SK-N-SH treated with all-trans-retinoic acid at 6 μM for 48 hours (cell line): ENCODE measurements at regions not wholly inside any gene's neighbourhood (a gene's known extent, or its start where the extent isn't known, plus 50 kb on each side); places are given as distances from the start of the nearest gene placed in this dataset.

Experiments
- ATAC-seq: fragments of 200-7000 bp; cut with Tn5 transposase; 3 replicates; pipeline ENCODE4 v1.9.1; 2020; ENCODE audit warnings: mild to moderate bottlenecking, moderate library complexity
- ARNTL ChIP-seq: fragments of 450-650 bp; formaldehyde crosslinking; IDR thresholded peaks from 2 replicates; pipeline ENCODE4 v1.5.0; 2020; ENCODE audit warnings: low read depth, mild to moderate bottlenecking, moderate library complexity, borderline replicate concordance
- BACH2 ChIP-seq: fragments of 250-450 bp; sonication (Bioruptor Pico); IDR thresholded peaks from 2 replicates; pipeline ENCODE4 v1.9.0; 2021; ENCODE audit warnings: mild to moderate bottlenecking, borderline replicate concordance
- CREB5 ChIP-seq: fragments of 250-450 bp; sonication (Bioruptor Pico); IDR thresholded peaks from 2 replicates; pipeline ENCODE4 v1.5.1; 2020; ENCODE audit warnings: low read depth, mild to moderate bottlenecking, moderate library complexity
- CSRNP3 ChIP-seq: fragments of 250-450 bp; sonication (Bioruptor Pico); IDR thresholded peaks from 2 replicates; pipeline ENCODE4 v1.5.1; 2021; ENCODE audit warnings: mild to moderate bottlenecking, moderate library complexity
- ESRRG ChIP-seq: fragments of 250-450 bp; sonication (Bioruptor Pico); IDR thresholded peaks from 2 replicates; pipeline ENCODE4 v1.6.1; 2021; ENCODE audit warnings: mild to moderate bottlenecking
- OSR1 ChIP-seq: fragments of 250-450 bp; sonication (Bioruptor Pico); IDR thresholded peaks from 2 replicates; pipeline ENCODE4 v1.8.0; 2022; ENCODE audit warnings: moderate library complexity, mild to moderate bottlenecking, inconsistent platforms
- PATZ1 ChIP-seq: fragments of 250-450 bp; sonication (Bioruptor Pico); IDR thresholded peaks from 2 replicates; pipeline ENCODE4 v1.8.0; 2020; ENCODE audit warnings: mild to moderate bottlenecking, moderate library complexity, borderline replicate concordance
- POU6F1 ChIP-seq: fragments of 250-450 bp; sonication (Bioruptor Pico); IDR thresholded peaks from 2 replicates; pipeline ENCODE4 v1.8.0; 2021; ENCODE audit warnings: low read depth, mild to moderate bottlenecking, moderate library complexity, borderline replicate concordance
- PPARA ChIP-seq: fragments of 250-450 bp; sonication (Bioruptor Pico); IDR thresholded peaks from 2 replicates; pipeline ENCODE4 v1.5.0; 2020; ENCODE audit warnings: mild to moderate bottlenecking, borderline replicate concordance
- RARB ChIP-seq: fragments of 250-450 bp; sonication (Bioruptor Pico); IDR thresholded peaks from 2 replicates; pipeline ENCODE4 v1.8.0; 2021; ENCODE audit warnings: mild to moderate bottlenecking, moderate library complexity
- SNAI2 ChIP-seq: fragments of 250-450 bp; sonication (Bioruptor Pico); IDR thresholded peaks from 2 replicates; pipeline ENCODE4 v1.5.0; 2020; ENCODE audit warnings: mild to moderate bottlenecking, moderate library complexity
- TCF4 ChIP-seq: fragments of 250-450 bp; sonication (Bioruptor Pico); IDR thresholded peaks from 2 replicates; pipeline ENCODE4 v1.8.0; 2021; ENCODE audit warnings: mild to moderate bottlenecking, moderate library complexity, borderline replicate concordance
- TOX ChIP-seq: fragments of 250-450 bp; sonication (Bioruptor Pico); IDR thresholded peaks from 2 replicates; pipeline ENCODE4 v1.8.0; 2021; ENCODE audit warnings: mild to moderate bottlenecking, moderate library complexity, borderline replicate concordance
- TSHZ2 ChIP-seq: fragments of 250-450 bp; sonication (Bioruptor Pico); IDR thresholded peaks from 2 replicates; pipeline ENCODE4 v1.5.0; 2020; ENCODE audit warnings: mild to moderate bottlenecking, moderate library complexity
- ZC3H10 ChIP-seq: fragments of 250-450 bp; sonication (Bioruptor Pico); IDR thresholded peaks from 2 replicates; pipeline ENCODE4 v1.5.1; 2021; ENCODE audit warnings: mild to moderate bottlenecking, moderate library complexity
- ZFP3 ChIP-seq: fragments of 250-450 bp; sonication (Bioruptor Pico); IDR thresholded peaks from 2 replicates; pipeline ENCODE4 v1.5.0; 2020; ENCODE audit warnings: mild to moderate bottlenecking, moderate library complexity
- ZFP30 ChIP-seq: fragments of 450-650 bp; formaldehyde crosslinking; IDR thresholded peaks from 2 replicates; pipeline ENCODE4 v1.5.0; 2022; ENCODE audit warnings: mild to moderate bottlenecking, moderate library complexity
- ZNF565 ChIP-seq: fragments of 450-650 bp; formaldehyde crosslinking; conservative IDR thresholded peaks from 2 replicates; pipeline ENCODE4 v1.5.0; 2020; ENCODE audit warnings: low read depth, mild to moderate bottlenecking, moderate library complexity
- ZNF70 ChIP-seq: fragments of 450-650 bp; formaldehyde crosslinking; IDR thresholded peaks from 2 replicates; pipeline ENCODE4 v1.5.0; 2020; ENCODE audit warnings: mild to moderate bottlenecking, moderate library complexity
- ZNF8 ChIP-seq: fragments of 450-650 bp; formaldehyde crosslinking; IDR thresholded peaks from 2 replicates; pipeline ENCODE4 v1.5.0; 2020; ENCODE audit warnings: mild to moderate bottlenecking, moderate library complexity

- TF ChIP-seq CREB5 (CRISPR knock-in tag) (no peak), TOX (CRISPR knock-in tag) (no peak), SNAI2 (CRISPR knock-in tag) (no peak), TCF4 (no peak), POU6F1 (CRISPR knock-in tag) (no peak), ZNF565 (no peak), BACH2 (CRISPR knock-in tag) (no peak)
Observed at GRCh38 chr17:77507111-77507885, 366.5 kb downstream of the SEC14L1 start (continued).

- ATAC-seq = no peak
- TF ChIP-seq TCF4 = no peak
- no peak for TF ChIP-seq RARB
- no peak for TF ChIP-seq PPARA (CRISPR knock-in tag)
- TF ChIP-seq ARNTL (CRISPR knock-in tag) = no peak
- no peak for TF ChIP-seq ESRRG
- TF ChIP-seq TSHZ2 (CRISPR knock-in tag) = no peak
- TF ChIP-seq PATZ1 = no peak
Observed at GRCh38 chr17:77508047-77508715, 367.4 kb downstream of the SEC14L1 start.

GRCh38 chr17:77509089-77509488 lies 368.3 kb downstream of the SEC14L1 start:
- no peak for ATAC-seq
- TF ChIP-seq ZFP3 (CRISPR knock-in tag) (no peak), PPARA (CRISPR knock-in tag) (no peak), ZNF565 (no peak), ZFP30 (CRISPR knock-in tag) (no peak), TSHZ2 (CRISPR knock-in tag) (no peak), POU6F1 (CRISPR knock-in tag) (no peak), TOX (CRISPR knock-in tag) (no peak), CREB5 (CRISPR knock-in tag) (no peak), CSRNP3 (no peak), BACH2 (CRISPR knock-in tag) (no peak), ZNF70 (CRISPR knock-in tag) (no peak), OSR1 (CRISPR knock-in tag) (no peak), RARB (no peak), ZNF8 (CRISPR knock-in tag) (no peak), ZC3H10 (CRISPR knock-in tag) (no peak)
